ENCODE measurements at regions not wholly inside any gene's neighbourhood (a gene's known extent, or its start where the extent isn't known, plus 50 kb on each side); places are given as distances from the start of the nearest gene placed in this dataset.

GRCh38 chr12:22746720-22747119 is 121.7 kb downstream of the ETNK1 start:
- no peak for TF ChIP-seq SRF (IDR thresholded peaks at IDR 0.05; ENCODE audit: low read depth in 2 of 2, low read length in 2 of 2)
- no peak for TF ChIP-seq SREBF2 (IDR thresholded peaks at IDR 0.05; ENCODE audit: low read length)
- TF ChIP-seq ATF2 (IDR thresholded peaks at IDR 0.05; ENCODE audit: low read length), result no peak
